Putamen (tissue), 1 donor: ENCODE measurements at regions not wholly inside any gene's neighbourhood (a gene's known extent, or its start where the extent isn't known, plus 50 kb on each side); places are given as distances from the start of the nearest gene placed in this dataset.

Experiments used
- DNase-seq: peaks from one replicate; pipeline ENCODE4 v3.0.0-alpha.2; 2016; ENCODE audit warnings: low spot score

- no peak for DNase-seq
Observed at GRCh38 chr2:185990861-185991525, 252.4 kb downstream of the FSIP2 start.

- no peak for DNase-seq
Observed at GRCh38 chr2:185998562-185999070, 260.0 kb downstream of the FSIP2 start.

- DNase-seq: no peak
Observed at GRCh38 chr2:186009341-186009740, 270.7 kb downstream of the FSIP2 start.

- DNase-seq: no peak
Observed at GRCh38 chr2:186017278-186017677, 278.7 kb downstream of the FSIP2 start.

GRCh38 chr2:186024921-186025320, 286.3 kb downstream of the FSIP2 start:
- DNase-seq: no peak

GRCh38 chr2:186027922-186028321, 289.3 kb downstream of the FSIP2 start:
- DNase-seq: no peak

- DNase-seq: no peak
Observed at GRCh38 chr2:186031229-186031628, 292.6 kb downstream of the FSIP2 start.

GRCh38 chr2:186032102-186032738, 293.6 kb downstream of the FSIP2 start:
- DNase-seq: no peak

GRCh38 chr2:186032930-186033329, 294.3 kb downstream of the FSIP2 start:
- DNase-seq: no peak

GRCh38 chr2:186033541-186033940, 294.9 kb downstream of the FSIP2 start:
- no peak for DNase-seq

- no peak for DNase-seq
Observed at GRCh38 chr2:186036862-186037449, 298.4 kb downstream of the FSIP2 start.

GRCh38 chr2:186042207-186043028, 303.8 kb downstream of the FSIP2 start:
- no peak for DNase-seq

GRCh38 chr2:186044761-186045160, 306.2 kb downstream of the FSIP2 start:
- DNase-seq: no peak

- no peak for DNase-seq
Observed at GRCh38 chr2:186052930-186053329, 314.3 kb downstream of the FSIP2 start.

- DNase-seq: no peak
Observed at GRCh38 chr2:186058614-186059013, 320.0 kb downstream of the FSIP2 start.

- DNase-seq: peak; percentile 3
Observed at GRCh38 chr2:186059096-186059495, 320.5 kb downstream of the FSIP2 start.

- no peak for DNase-seq
Observed at GRCh38 chr2:186060744-186061440, 322.3 kb downstream of the FSIP2 start.

GRCh38 chr2:186064507-186064906, 325.9 kb downstream of the FSIP2 start:
- no peak for DNase-seq

GRCh38 chr2:186065491-186065890, 326.9 kb downstream of the FSIP2 start:
- DNase-seq: no peak

GRCh38 chr2:186068139-186068801, 329.7 kb downstream of the FSIP2 start:
- no peak for DNase-seq

- DNase-seq: no peak
Observed at GRCh38 chr2:186069676-186070075, 331.1 kb downstream of the FSIP2 start.
